SK-N-SH (cell line): ENCODE measurements at regions not wholly inside any gene's neighbourhood (a gene's known extent, or its start where the extent isn't known, plus 50 kb on each side); places are given as distances from the start of the nearest gene placed in this dataset.

ENCODE experiments used
- MAX ChIP-seq: IDR thresholded peaks from 2 replicates; pipeline ENCODE4 v1.4.0; 2012; ENCODE audit warnings: low read depth
- RCOR1 ChIP-seq: fragments of 150-350 bp; IDR thresholded peaks from 2 replicates; pipeline ENCODE4 v1.6.1; 2017; ENCODE audit warnings: antibody characterized with exemption, low read length

DNA sequence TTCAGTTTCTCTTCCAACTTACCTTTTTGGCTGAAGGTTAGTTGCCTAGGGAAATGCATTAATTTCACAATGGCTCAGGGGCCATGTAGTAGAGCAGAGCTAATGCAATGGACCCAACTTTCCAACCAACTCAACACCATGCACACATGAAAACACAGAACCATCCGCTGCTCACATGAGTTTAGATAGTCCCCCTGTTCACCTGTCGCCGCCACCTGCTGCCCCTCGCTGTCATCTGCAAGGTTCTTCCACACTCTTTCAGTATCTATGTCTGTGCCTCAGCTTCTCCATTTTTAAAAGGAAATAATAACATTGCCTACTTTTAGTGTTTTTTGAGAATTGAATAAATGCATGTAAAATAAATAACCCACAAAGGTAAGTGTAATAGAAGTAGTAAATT lies 585.6 kb downstream of the ETNK1 start:
- TF ChIP-seq MAX (no peak), RCOR1 (no peak)
